HG03432 (cell line): ENCODE measurements at regions not wholly inside any gene's neighbourhood (a gene's known extent, or its start where the extent isn't known, plus 50 kb on each side); places are given as distances from the start of the nearest gene placed in this dataset.

ENCODE experiments used
- ATAC-seq: cut with Tn5 transposase; IDR thresholded peaks from one replicate; pipeline ENCODE4 v1.9.1; 2021; ENCODE audit warnings: mild to moderate bottlenecking, moderate library complexity; ENCODE audit not compliant: unreplicated experiment

- no peak for ATAC-seq
These were observed 201.7 kb upstream of the SASH1 start for GRCh38 chr6:148140772-148141557.

GRCh38 chr6:148142821-148143220 lies 199.8 kb upstream of the SASH1 start:
- no peak for ATAC-seq

DNA sequence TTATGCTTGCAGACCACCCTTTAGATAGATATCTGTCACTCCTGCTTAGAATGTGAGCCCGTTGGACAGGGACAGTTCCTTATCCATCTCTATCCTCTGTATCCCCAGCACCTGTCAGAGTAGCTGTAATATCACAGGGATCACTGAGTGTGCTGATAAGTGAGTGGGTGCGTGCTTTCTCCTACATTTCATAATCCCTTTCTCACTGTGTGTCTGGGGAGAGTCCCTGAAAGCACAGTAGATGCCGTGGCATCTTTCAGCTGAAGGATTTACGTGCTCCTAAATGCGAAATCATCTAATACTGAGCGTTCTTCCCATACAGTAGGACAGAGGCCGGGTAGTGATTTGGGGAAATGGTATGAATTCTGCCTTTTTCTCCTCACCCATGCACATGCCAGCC lies 198.9 kb upstream of the SASH1 start:
- ATAC-seq, result no peak

- peak; percentile 83 for ATAC-seq
These were observed 197.6 kb upstream of the SASH1 start for GRCh38 chr6:148144917-148145521.

DNA sequence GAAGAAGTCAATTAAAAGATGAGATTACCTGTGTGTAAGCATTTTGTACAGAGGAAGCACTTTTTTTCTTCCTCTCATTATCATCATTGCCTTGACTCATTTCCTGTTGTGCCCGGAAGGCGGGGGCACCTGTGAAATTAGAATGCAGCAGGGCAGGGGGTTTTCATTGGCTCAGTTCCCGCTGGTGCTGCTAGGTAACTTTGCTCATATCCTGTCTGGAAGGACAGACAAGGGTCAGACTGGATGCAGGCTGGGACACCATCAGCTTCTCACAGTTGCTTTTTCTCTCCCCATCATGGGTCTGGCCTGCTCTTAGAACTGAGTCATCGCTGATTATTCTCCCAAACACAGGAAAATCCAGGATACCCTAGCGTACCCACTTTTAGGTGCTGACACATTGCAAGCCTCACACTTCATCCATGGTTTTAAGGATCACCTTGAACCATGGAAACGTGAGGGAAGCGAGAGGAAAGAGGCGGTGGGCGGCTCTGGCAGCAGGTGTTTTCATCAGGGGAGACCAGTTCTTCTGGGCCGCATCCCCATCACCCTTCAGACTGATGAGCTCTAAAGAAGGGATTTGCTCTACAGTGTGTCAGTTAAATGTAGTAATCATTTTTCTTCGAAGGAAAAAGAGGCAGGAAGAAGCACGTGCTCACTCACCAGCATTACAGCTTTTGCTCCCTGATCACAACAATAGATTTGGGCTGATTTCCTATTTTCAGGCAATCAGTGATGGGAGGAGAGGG lies 195.7 kb upstream of the SASH1 start:
- peak; percentile 64 for ATAC-seq

DNA sequence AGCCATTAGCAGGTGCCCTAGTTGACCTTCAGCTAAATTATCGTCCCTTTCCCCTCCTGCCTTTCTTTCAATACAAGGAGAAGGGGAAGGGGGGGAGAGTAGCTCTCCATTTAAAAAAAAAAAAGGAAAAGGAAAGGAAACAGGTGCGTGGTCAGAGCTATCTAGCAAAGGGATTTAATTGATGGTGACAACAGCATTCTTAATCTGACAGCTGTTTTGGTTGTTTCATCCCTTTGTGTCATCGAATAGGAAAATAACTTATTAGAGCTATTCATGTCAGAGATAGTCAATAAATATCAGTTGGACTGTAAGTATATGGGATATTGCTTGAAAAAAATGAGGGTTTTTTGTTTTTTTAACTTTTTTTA lies 195.2 kb upstream of the SASH1 start:
- ATAC-seq, result no peak

- ATAC-seq, result no peak
These were observed 190.6 kb upstream of the SASH1 start for GRCh38 chr6:148151896-148152643.

GRCh38 chr6:148154668-148155067 lies 188.0 kb upstream of the SASH1 start:
- ATAC-seq, result no peak

DNA sequence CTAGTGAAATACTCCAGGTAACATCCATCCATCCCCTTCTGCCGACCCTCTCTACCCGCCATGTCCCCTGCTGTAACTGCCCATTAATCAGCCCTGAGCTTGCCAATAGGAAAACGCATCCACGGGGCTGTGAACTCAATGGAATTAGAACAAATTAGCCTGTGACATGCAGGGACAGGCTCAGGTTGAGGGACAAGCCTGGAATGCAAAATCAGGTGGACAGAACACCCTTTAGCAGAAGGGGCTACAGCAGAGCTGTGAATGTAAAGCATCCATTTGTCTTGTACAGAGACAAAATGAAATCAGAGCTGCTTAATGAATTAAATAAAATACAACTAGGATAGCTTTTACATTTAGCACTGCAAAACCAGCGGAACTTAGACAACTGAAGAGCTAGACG lies 187.3 kb upstream of the SASH1 start:
- ATAC-seq, result no peak

- no peak for ATAC-seq
These were observed 184.8 kb upstream of the SASH1 start for GRCh38 chr6:148157841-148158240.

DNA sequence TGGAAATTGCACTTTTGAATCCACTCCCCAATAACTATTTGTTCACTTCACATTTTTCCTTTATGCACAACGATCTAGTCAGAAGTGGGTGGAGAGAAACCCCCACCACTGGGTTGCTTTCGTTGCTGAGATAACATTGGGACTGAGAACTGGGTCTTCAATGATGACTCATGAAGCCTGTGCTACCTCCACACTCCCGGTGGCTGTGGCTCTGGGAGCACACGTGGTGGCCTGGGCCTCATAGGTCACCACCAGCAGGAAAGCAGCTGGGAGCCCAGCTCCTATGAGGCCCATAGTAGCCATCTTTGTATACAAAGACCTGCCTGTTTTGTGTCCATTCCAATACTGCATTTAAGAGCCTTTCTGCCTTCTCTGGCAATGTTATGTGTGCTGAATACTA lies 178.0 kb upstream of the SASH1 start:
- no peak for ATAC-seq

GRCh38 chr6:148166339-148166968 lies 176.2 kb upstream of the SASH1 start:
- peak; percentile 60 for ATAC-seq

- no peak for ATAC-seq
These were observed 172.9 kb upstream of the SASH1 start for GRCh38 chr6:148169706-148170105.

- no peak for ATAC-seq
These were observed 172.4 kb upstream of the SASH1 start for GRCh38 chr6:148170286-148170685.

DNA sequence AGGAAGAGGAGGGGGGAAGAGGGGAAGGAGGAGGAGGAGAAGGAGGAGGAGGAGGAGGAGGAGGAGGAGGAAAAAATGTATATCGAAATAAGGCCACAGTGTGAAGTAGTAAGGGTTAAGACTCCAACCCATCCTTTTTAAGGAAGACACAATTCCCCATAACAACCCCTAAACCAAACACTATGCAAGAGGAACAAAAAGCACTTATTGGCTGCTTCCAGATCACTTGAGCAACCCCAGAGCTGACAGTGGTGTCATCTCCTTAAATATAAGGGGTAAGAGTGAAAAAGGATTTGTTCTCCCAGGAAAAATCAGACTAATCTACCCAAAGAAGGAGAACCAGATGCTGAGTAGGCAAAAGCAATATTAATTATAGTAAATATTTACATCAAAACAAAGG lies 169.1 kb upstream of the SASH1 start:
- ATAC-seq, result no peak

GRCh38 chr6:148175550-148176188 lies 167.0 kb upstream of the SASH1 start:
- ATAC-seq, result no peak

DNA sequence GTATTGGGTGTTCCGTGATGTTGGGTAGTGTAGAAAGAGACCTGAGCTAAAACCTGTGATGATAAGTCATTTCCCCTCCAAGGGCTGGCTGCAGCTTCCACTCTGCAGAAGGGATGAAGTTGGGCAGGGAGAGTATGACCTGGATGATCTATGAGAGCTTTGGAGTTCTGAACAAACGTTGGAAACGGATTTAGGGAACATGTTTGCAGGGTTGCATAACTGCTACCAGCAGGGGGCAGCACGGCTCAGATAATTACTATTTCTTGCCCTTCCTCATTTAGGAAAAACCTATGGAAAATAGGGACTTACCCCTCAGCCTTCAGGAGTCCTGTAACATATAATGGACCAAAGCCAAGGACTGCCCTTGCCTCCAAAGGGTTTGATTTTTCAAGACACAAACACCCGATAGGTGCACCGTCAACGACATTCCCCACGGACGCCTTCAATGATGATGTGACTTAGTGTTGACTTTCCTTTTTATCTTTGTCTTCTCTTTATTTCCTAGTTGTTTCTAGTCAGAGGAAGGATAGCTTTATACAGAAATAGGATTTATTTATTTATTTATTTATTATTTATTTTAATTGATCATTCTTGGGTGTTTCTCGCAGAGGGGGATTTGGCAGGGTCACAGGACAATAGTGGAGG lies 164.9 kb upstream of the SASH1 start:
- ATAC-seq, result no peak

DNA sequence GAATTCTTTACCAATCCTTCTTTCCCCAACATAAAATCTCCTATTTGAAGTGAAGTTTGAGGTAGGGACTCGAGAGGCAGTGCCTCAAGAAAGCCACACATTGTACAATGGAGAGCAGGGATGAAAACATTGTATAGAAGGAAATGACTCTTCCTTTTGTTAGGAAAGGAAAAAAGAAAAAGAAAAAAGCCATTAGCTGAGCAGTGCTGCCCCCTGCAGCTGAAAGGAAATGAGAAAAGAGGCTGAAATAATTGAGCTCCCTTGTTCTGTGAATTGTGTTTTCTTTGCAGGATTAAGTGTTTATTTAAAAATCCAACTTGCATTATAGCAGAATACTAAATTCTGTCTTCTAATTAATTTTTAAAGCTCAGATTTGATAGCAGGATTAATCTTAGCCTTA lies 162.9 kb upstream of the SASH1 start:
- ATAC-seq, result no peak

GRCh38 chr6:148182378-148182777 lies 160.3 kb upstream of the SASH1 start:
- ATAC-seq, result no peak

DNA sequence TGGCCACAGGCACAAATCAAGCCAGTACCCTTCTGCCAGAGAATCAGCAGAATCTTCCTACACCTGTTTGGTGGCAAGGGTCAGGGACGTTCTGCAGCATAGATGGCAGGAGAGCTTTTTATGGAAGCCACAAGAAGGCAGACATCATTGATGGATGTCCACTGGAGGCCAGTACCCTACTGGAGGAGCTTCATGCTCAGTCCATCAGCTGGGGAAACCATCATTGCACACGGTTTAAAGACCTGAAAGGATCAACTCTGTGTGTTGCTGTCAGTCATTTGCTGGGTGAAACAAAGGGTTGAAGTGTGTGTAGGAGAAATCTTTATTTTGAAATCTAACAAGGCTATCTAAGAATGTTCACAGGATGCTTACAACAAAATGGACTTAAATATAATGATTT lies 158.9 kb upstream of the SASH1 start:
- no peak for ATAC-seq
